ENCODE measurements at regions not wholly inside any gene's neighbourhood (a gene's known extent, or its start where the extent isn't known, plus 50 kb on each side); places are given as distances from the start of the nearest gene placed in this dataset.

DNA sequence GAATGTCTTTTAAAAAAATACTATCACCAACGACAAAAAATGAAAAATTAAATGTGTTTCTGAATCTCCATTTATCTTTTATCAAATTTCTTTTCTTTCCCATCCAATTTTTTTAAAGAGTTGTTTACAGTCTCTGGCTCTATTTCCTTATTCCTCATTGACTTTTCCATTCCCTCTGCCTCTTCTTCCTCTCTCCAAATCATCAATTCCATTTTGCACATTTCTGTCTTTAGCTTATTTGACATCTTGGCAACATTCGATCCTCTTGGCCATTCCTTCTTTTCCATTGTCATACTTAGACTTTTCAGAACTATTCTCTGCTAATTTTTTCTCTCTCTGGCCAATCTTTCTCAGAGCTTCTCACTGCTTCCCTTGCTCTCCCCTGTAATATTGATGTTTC is 497.6 kb downstream of the PLPP3 start:
- TF ChIP-seq CTCF (IDR thresholded peaks at IDR 0.05; ENCODE audit: low read length) (no peak), EZH2 (IDR thresholded peaks at IDR 0.05; ENCODE audit: borderline replicate concordance, low read length) (no peak)
